KMS-11 (cell line): ENCODE measurements at regions not wholly inside any gene's neighbourhood (a gene's known extent, or its start where the extent isn't known, plus 50 kb on each side); places are given as distances from the start of the nearest gene placed in this dataset.

Experiments
- H2AFZ ChIP-seq: fragments of 200-600 bp; sonication (generic); 2 replicates; pipeline ENCODE4 v1.6.1; 2016; ENCODE audit warnings: antibody characterized with exemption, mixed run types, low read depth
- H3K27ac ChIP-seq: fragments of 200-600 bp; sonication (generic); 2 replicates; pipeline ENCODE4 v1.6.1; 2016; ENCODE audit warnings: mild to moderate bottlenecking, mixed run types
- H3K27me3 ChIP-seq: fragments of 200-600 bp; sonication (generic); 2 replicates; pipeline ENCODE4 v1.6.1; 2017; ENCODE audit warnings: mild to moderate bottlenecking, low read depth, mixed run types, moderate library complexity; ENCODE audit not compliant: insufficient read depth
- H3K36me3 ChIP-seq: fragments of 200-600 bp; sonication (generic); 2 replicates; pipeline ENCODE4 v1.6.1; 2017; ENCODE audit warnings: mild to moderate bottlenecking, mixed run types; ENCODE audit not compliant: insufficient read depth
- H3K4me1 ChIP-seq: fragments of 200-600 bp; sonication (generic); 2 replicates; pipeline ENCODE4 v1.6.1; 2016; ENCODE audit warnings: mild to moderate bottlenecking, low read depth, mixed run types; ENCODE audit not compliant: poor library complexity, severe bottlenecking
- H3K4me2 ChIP-seq: fragments of 200-600 bp; sonication (generic); 2 replicates; pipeline ENCODE4 v1.7.0; 2016; ENCODE audit warnings: mild to moderate bottlenecking, mixed run types
- H3K4me3 ChIP-seq: fragments of 200-600 bp; sonication (generic); IDR thresholded peaks from 2 replicates; pipeline ENCODE4 v1.6.1; 2017; ENCODE audit warnings: low read depth, low read length, mixed read lengths; ENCODE audit not compliant: insufficient read depth
- H3K79me2 ChIP-seq: fragments of 200-600 bp; sonication (generic); 2 replicates; pipeline ENCODE4 v1.6.1; 2016; ENCODE audit warnings: low read depth, mixed run types; ENCODE audit not compliant: insufficient read depth
- H3K9ac ChIP-seq: fragments of 200-600 bp; sonication (generic); 2 replicates; pipeline ENCODE4 v1.6.1; 2016; ENCODE audit warnings: mild to moderate bottlenecking, mixed run types
- H4K20me1 ChIP-seq: fragments of 200-600 bp; sonication (generic); 2 replicates; pipeline ENCODE4 v1.6.1; 2016; ENCODE audit warnings: mild to moderate bottlenecking, mixed run types; ENCODE audit not compliant: insufficient read depth
- CTCF ChIP-seq: fragments of 200-600 bp; sonication (generic); conservative IDR thresholded peaks from 2 replicates; pipeline ENCODE4 v1.6.1; 2017; ENCODE audit warnings: low read depth, mild to moderate bottlenecking, antibody characterized with exemption, low read length, moderate library complexity, mixed read lengths

- no peak overlapping the region for H3K4me2 ChIP-seq
- H3K27ac ChIP-seq, result no peak overlapping the region
- no peaks in the 10 kb centered on the region for H3K27me3 ChIP-seq
- no peaks in the 10 kb centered on the region for H3K4me1 ChIP-seq
- H3K79me2 ChIP-seq, result no peaks in the 10 kb centered on the region
- TF ChIP-seq CTCF, result no peak
- no peaks in the 10 kb centered on the region for H3K36me3 ChIP-seq
- H3K9ac ChIP-seq, result no peak overlapping the region
- no peak overlapping the region for H3K4me3 ChIP-seq
- H2AFZ ChIP-seq, result no peak overlapping the region
- no peaks in the 10 kb centered on the region for H4K20me1 ChIP-seq
Measured at GRCh38 chr17:14922411-14922810, 342.7 kb downstream of the PMP22 start.

- H3K27ac ChIP-seq, result no peak overlapping the region
- no peak overlapping the region for H2AFZ ChIP-seq
- H3K4me3 ChIP-seq, result no peak overlapping the region
- H3K79me2 ChIP-seq, result no peaks in the 10 kb centered on the region
- H3K27me3 ChIP-seq, result no peaks in the 10 kb centered on the region
- H3K9ac ChIP-seq, result no peak overlapping the region
- H4K20me1 ChIP-seq, result no peaks in the 10 kb centered on the region
- no peak for TF ChIP-seq CTCF
- no peak overlapping the region for H3K4me2 ChIP-seq
- H3K36me3 ChIP-seq, result no peaks in the 10 kb centered on the region
- H3K4me1 ChIP-seq, result no peaks in the 10 kb centered on the region
Measured at GRCh38 chr17:14921936-14922335, 343.2 kb downstream of the PMP22 start.

- no peak overlapping the region for H3K9ac ChIP-seq
- no peaks in the 10 kb centered on the region for H3K4me1 ChIP-seq
- H4K20me1 ChIP-seq, result no peaks in the 10 kb centered on the region
- TF ChIP-seq CTCF, result no peak
- H3K4me2 ChIP-seq, result no peak overlapping the region
- H3K4me3 ChIP-seq, result no peak overlapping the region
- H3K27ac ChIP-seq, result no peak overlapping the region
- H2AFZ ChIP-seq, result no peak overlapping the region
- no peaks in the 10 kb centered on the region for H3K79me2 ChIP-seq
- no peaks in the 10 kb centered on the region for H3K27me3 ChIP-seq
- no peaks in the 10 kb centered on the region for H3K36me3 ChIP-seq
Measured at GRCh38 chr17:14919631-14920213, 345.4 kb downstream of the PMP22 start.

GRCh38 chr17:14919094-14919493, 346.0 kb downstream of the PMP22 start:
- H4K20me1 ChIP-seq, result no peaks in the 10 kb centered on the region
- no peaks in the 10 kb centered on the region for H3K36me3 ChIP-seq
- no peak overlapping the region for H3K27ac ChIP-seq
- no peak overlapping the region for H3K4me2 ChIP-seq
- no peaks in the 10 kb centered on the region for H3K4me1 ChIP-seq
- no peaks in the 10 kb centered on the region for H3K27me3 ChIP-seq
- no peak for TF ChIP-seq CTCF
- no peak overlapping the region for H3K9ac ChIP-seq
- no peaks in the 10 kb centered on the region for H3K79me2 ChIP-seq
- no peak overlapping the region for H2AFZ ChIP-seq
- H3K4me3 ChIP-seq, result no peak overlapping the region
